Panc1 (cell line): ENCODE measurements at regions not wholly inside any gene's neighbourhood (a gene's known extent, or its start where the extent isn't known, plus 50 kb on each side); places are given as distances from the start of the nearest gene placed in this dataset.

ENCODE experiments used
- ATAC-seq: fragments of 200-7000 bp; cut with Tn5 transposase; 2 replicates; pipeline ENCODE4 v1.9.1; 2020; ENCODE audit warnings: mild to moderate bottlenecking, moderate library complexity
- BruUV-seq: library from RNA; stranded (reverse); fragments of 400-500 nt; replicated peaks from 2 replicates; lab custom pipeline; 2021; lab: Mats Ljungman, UMichigan
- CTCF ChIA-PET: fragments of 300-600 bp; sonication (Branson Sonifier 250); formaldehyde crosslinking; loops from one replicate; lab custom pipeline; 2022; ENCODE audit warnings: antibody characterized with exemption; lab: Charles Lee
- POLR2A ChIA-PET: fragments of 300-600 bp; sonication (Branson Sonifier 250); formaldehyde crosslinking; loops from one replicate; lab custom pipeline; 2022; ENCODE audit warnings: antibody characterized with exemption; lab: Charles Lee
- DNase-seq: peaks from one replicate; pipeline ENCODE4 v3.0.0-alpha.2; 2010; ENCODE audit warnings: low read depth, low spot score
- H3K27ac ChIP-seq: 2 replicates; pipeline ENCODE4 v1.5.1; 2011; ENCODE audit warnings: mild to moderate bottlenecking, low read length, inconsistent platforms
- H3K27me3 ChIP-seq: fragments of 200-500 bp; sonication (Bioruptor generic); 2 replicates; pipeline ENCODE4 v1.6.0; 2014; ENCODE audit warnings: low read length, inconsistent platforms; ENCODE audit not compliant: control insufficient read depth, insufficient read depth
- H3K36me3 ChIP-seq: fragments of 200-500 bp; sonication (Bioruptor generic); 2 replicates; pipeline ENCODE4 v1.5.1; 2014; ENCODE audit warnings: inconsistent platforms, mild to moderate bottlenecking, low read length, moderate library complexity; ENCODE audit not compliant: control insufficient read depth, insufficient read depth
- H3K4me1 ChIP-seq: 2 replicates; pipeline ENCODE4 v1.5.1; 2011; ENCODE audit warnings: inconsistent platforms, mild to moderate bottlenecking, low read length, moderate library complexity; ENCODE audit not compliant: control insufficient read depth, insufficient read depth
- H3K4me3 ChIP-seq, 2 experiments: 2 replicates each; pipeline ENCODE4 v1.5.1; 2011 to 2012; ENCODE audit warnings: low read depth in 2 of 2, low read length in 2 of 2, mild to moderate bottlenecking in 2 of 2, inconsistent platforms in 1 of 2, moderate library complexity in 1 of 2
- H3K9me3 ChIP-seq: fragments of 200-500 bp; sonication (Bioruptor generic); 2 replicates; pipeline ENCODE4 v1.5.1; 2014; ENCODE audit warnings: low read depth, mild to moderate bottlenecking, inconsistent platforms, low read length, moderate library complexity; ENCODE audit not compliant: control insufficient read depth, insufficient read depth
- CTCF ChIP-seq: fragments of 450-650 bp; IDR thresholded peaks from 2 replicates; pipeline ENCODE4 v1.5.1; 2017; ENCODE audit warnings: mild to moderate bottlenecking
- POLR2AphosphoS5 ChIP-seq: IDR thresholded peaks from 2 replicates; pipeline ENCODE4 v1.6.1; 2012; ENCODE audit warnings: mild to moderate bottlenecking, low read depth, low read length, moderate library complexity
- REST ChIP-seq, 2 experiments: IDR thresholded peaks; 2 replicates each; pipeline ENCODE4 v1.6.1; 2011 to 2012; ENCODE audit warnings: low read depth in 2 of 2, control low read depth in 1 of 2, low read length in 1 of 2, mild to moderate bottlenecking in 1 of 2, moderate library complexity in 1 of 2; ENCODE audit not compliant: insufficient read depth in 1 of 2
- SIN3A ChIP-seq: IDR thresholded peaks from 2 replicates; pipeline ENCODE4 v1.6.1; 2012; ENCODE audit warnings: low read depth, mild to moderate bottlenecking, low read length, moderate library complexity, borderline replicate concordance; ENCODE audit not compliant: insufficient read depth
- TCF7L2 ChIP-seq: IDR thresholded peaks from 2 replicates; pipeline ENCODE4 v1.6.1; 2011; ENCODE audit warnings: mild to moderate bottlenecking, low read depth, low read length, inconsistent platforms
- in situ Hi-C: cut with HindIII; loops from 2 replicates; pipeline ENCODE4 v1.10.0; 2016; ENCODE audit warnings: low sequenced_read_pairs, low pct_unique_long_range_greater_than_20kb
- intact Hi-C: fragments of 100-400 bp; cut with micrococcal nuclease; formaldehyde crosslinking; loops from one replicate; pipeline ENCODE4 v1.10.0; 2022; ENCODE audit not compliant: unreplicated experiment

- no peak for DNase-seq
- no TSS peak for BruUV-seq
- peak overlapping the region; percentile 93 for H3K27ac ChIP-seq
- H3K36me3 ChIP-seq, result no peaks in the 10 kb centered on the region
- in situ Hi-C loops (no loop called here), intact Hi-C loops (loop anchor here (5.0 kb wide), 1 partner anchor 175 kb away; no protein-coding TSS in a partner anchor)
- TF ChIP-seq TCF7L2 (no peak), REST (IDR thresholded peaks at IDR 0.05; ENCODE audit: insufficient read depth in 1 of 2, low read depth in 2 of 2, low read length in 1 of 2) (no peak), CTCF (no peak), SIN3A (no peak), POLR2AphosphoS5 (no peak)
- H3K9me3 ChIP-seq, result no peaks in the 10 kb centered on the region
- ATAC-seq, result peak; percentile 77
- no peak overlapping the region for H3K4me3 ChIP-seq
- POLR2A ChIA-PET, result interaction anchor here (0.6 to 1.4 kb wide), 3 partner anchors 42 to 213 kb away, joined by 3 to 12 read pairs (median 4); partner anchors contain the start of gene CITED2
- peaks cover 36% of the 10 kb centered on the region for H3K4me1 ChIP-seq
- no peaks in the 10 kb centered on the region for H3K27me3 ChIP-seq
- CTCF ChIA-PET, result no interaction called here
Observed at GRCh38 chr6:139587469-139587868, 213.0 kb upstream of the CITED2 start.

DNA sequence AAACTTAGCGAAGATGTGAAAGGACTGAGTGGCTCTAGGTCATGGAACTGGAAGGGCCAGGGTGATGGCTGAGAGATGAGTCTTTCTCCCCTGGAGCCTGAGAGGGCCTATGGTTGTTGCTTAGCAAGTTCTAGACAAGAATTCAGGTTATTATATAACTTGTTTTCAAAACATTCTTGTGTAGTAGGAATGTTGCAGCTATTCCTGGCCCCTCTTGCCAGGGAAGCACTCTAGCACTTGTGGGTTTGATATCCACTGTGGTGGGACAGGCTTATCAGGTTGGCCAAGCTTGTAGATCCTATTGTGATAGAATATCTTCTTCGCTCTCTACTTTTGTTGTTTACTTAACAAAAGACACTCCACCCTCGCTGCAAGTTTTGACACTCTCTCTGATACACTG, 211.8 kb upstream of the CITED2 start:
- peaks cover 36% of the 10 kb centered on the region for H3K4me1 ChIP-seq
- no TSS peak for BruUV-seq
- DNase-seq, result no peak
- intact Hi-C loops, result loop anchor here (5.0 kb wide), 1 partner anchor 176 kb away; no protein-coding TSS in a partner anchor
- H3K9me3 ChIP-seq, result no peaks in the 10 kb centered on the region
- no peak for ATAC-seq
- TF ChIP-seq SIN3A (no peak), TCF7L2 (no peak), CTCF (no peak), REST (IDR thresholded peaks at IDR 0.05; ENCODE audit: insufficient read depth in 1 of 2, low read depth in 2 of 2, low read length in 1 of 2) (no peak), POLR2AphosphoS5 (no peak)
- H3K27me3 ChIP-seq, result no peaks in the 10 kb centered on the region
- in situ Hi-C loops, result no loop called here
- ChIA-PET CTCF (no interaction called here), POLR2A (no interaction called here)
- H3K36me3 ChIP-seq, result no peaks in the 10 kb centered on the region
- peak overlapping the region; percentile 93 for H3K27ac ChIP-seq
- no peak overlapping the region for H3K4me3 ChIP-seq
